Heart left ventricle (tissue), 16 donors: ENCODE measurements at regions not wholly inside any gene's neighbourhood (a gene's known extent, or its start where the extent isn't known, plus 50 kb on each side); places are given as distances from the start of the nearest gene placed in this dataset.
"Not testable (repeated sequence)": the region's sequence is repeated elsewhere in the genome, so short reads cannot be mapped to it uniquely, and the experiment has no call there.

Source experiments
- ATAC-seq, 4 donors: fragments of 200-7000 bp; cut with Tn5 transposase; one replicate each; pipeline ENCODE4 v1.9.1; 2020 to 2022; ENCODE audit warnings: moderate library complexity in 4 of 4, mild to moderate bottlenecking in 3 of 4, moderate number of reproducible peaks in 1 of 4
- DNase-seq, 5 donors: peaks; one replicate each; pipeline ENCODE4 v3.0.0-alpha.2; 2020
- H3K27ac ChIP-seq, 12 donors: fragments of 200-600 bp; sonication (generic) in 4 of 12; one replicate each; pipeline versions ENCODE4 v1.5.0 to v1.8.0; 2016 to 2022; ENCODE audit warnings: mild to moderate bottlenecking in 2 of 12
- H3K27me3 ChIP-seq, 9 donors: fragments of 200-600 bp; sonication (generic) in 2 of 9; one replicate each; pipeline versions ENCODE4 v1.5.1 to v1.8.0; 2016 to 2022; ENCODE audit warnings: mild to moderate bottlenecking in 3 of 9
- H3K36me3 ChIP-seq, 9 donors: fragments of 200-600 bp; sonication (generic) in 2 of 9; one replicate each; pipeline versions ENCODE4 v1.5.0 to v1.8.0; 2018 to 2022; ENCODE audit warnings: mild to moderate bottlenecking in 2 of 9
- H3K4me1 ChIP-seq, 12 donors: fragments of 200-600 bp; sonication (generic) in 4 of 12; one replicate each; pipeline versions ENCODE4 v1.5.0 to v1.8.0; 2016 to 2022; ENCODE audit warnings: mild to moderate bottlenecking in 3 of 12
- H3K4me3 ChIP-seq, 12 donors: fragments of 200-600 bp; sonication (generic) in 4 of 12; one replicate each; pipeline versions ENCODE4 v1.5.0 to v1.8.0; 2017 to 2022; ENCODE audit warnings: mild to moderate bottlenecking in 9 of 12, moderate library complexity in 4 of 12
- H3K9me3 ChIP-seq, 12 donors: fragments of 200-600 bp; sonication (generic) in 4 of 12; one replicate each; pipeline versions ENCODE4 v1.5.0 to v1.8.0; 2016 to 2022; ENCODE audit warnings: mild to moderate bottlenecking in 1 of 12
- POLR2A ChIP-seq, 2 donors: fragments of 450-650 bp; IDR thresholded peaks; one replicate each; pipeline ENCODE4 v1.6.1; 2017; ENCODE audit warnings: antibody characterized with exemption in 2 of 2, mild to moderate bottlenecking in 2 of 2, moderate library complexity in 2 of 2
- WGBS, 4 donors: extraction: QIAGEN DNeasy Blood & Tissue Kit in 2 of 4; methylation state at CpG; one replicate each; pipeline versions ENCODE4 v1.1.5 to v1.1.7; 2013 to 2018; 5-methylcytosine and 5-hydroxymethylcytosine counted together
- intact Hi-C, 10 donors: fragments of 100-400 bp; cut with DNase I; formaldehyde crosslinking; loops; one replicate each; pipeline versions ENCODE4 v1.11.1 to v1.14.2; 2022
- TF ChIP-seq, protein P1 (sequence below), 12 donors: fragments of 200-600 bp; sonication (generic) in 4 of 12; IDR thresholded peaks; one replicate each; pipeline versions ENCODE4 v1.5.0 to v1.8.0; 2018 to 2022; ENCODE audit warnings: antibody characterized with exemption in 12 of 12, mild to moderate bottlenecking in 5 of 12
- donor health status: ischemic (EF 13 %, LVEDD 7.1; RV severe dilation, severe dysfunction).
- donor health status: healthy with polysubstance abuse.
- donor health status: DM: no; HTN: yes; CAD: no.
- donor health status: DM: no; HTN: no; CAD: no.
- donor health status: ischemic (EF 25% LVEDD 6.9; RV normal size, moderate dysfunction).
- donor health status: ischemic (EF 25% LVEDD 5.7; RV mildly dilated, moderate dysfunction).
- donor health status: healthy.
- donor health status: DM: yes; HTN: yes; CAD: no.
- donor health status: ischemic (EF 35%, LVEDD 5.7; RV mildly dilated, moderate dysfunction).
- donor health status: nonischemic (EF 11% LVEDD 7.7; RV severe dilation, severe dysfunction).
- donor health status: DM: yes; HTN: yes; CAD: no.
- donor health status: PGD.
- donor health status: ischemic (EF 29% LVEDD 5.4; RV normal size, mild dysfunction).
- donor health status: nonischemic (EF 23%, LVEDD 6.1; RV moderate dilation, normal function).

DNA sequence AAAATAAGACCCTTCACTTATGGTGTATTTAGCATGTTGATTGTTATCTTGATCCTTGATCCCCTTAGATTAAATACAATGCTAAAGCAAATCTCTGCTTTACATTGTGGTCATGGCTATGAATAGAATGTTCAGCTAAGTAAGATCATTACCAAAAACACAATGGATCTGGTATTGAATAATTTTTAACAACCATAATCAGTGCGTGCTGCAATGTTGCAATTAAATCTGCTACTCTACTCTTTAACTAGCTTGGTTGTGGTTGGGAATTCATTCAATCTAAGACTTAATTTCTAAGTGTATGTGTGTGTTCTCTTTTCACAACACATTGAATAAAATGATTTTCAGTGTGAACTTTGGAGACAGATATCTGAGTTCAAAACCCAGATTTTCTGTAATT, 442.5 kb upstream of the ZNF804A start:
- Histone ChIP-seq H3K27ac (no peak overlapping the region), H3K27me3 (no peaks in the 10 kb centered on the region), H3K4me3 (no peak overlapping the region), H3K9me3 (peaks cover 0 to 11% (median 0%) of the 10 kb centered on the region in 12 donors), H3K4me1 (no peaks in the 10 kb centered on the region), H3K36me3 (no peaks in the 10 kb centered on the region)
- 84 to 96% (median 89%) methylated on average over 1 of the region's 1 CpG for WGBS, 4 donors
- TF ChIP-seq, protein P1, sequence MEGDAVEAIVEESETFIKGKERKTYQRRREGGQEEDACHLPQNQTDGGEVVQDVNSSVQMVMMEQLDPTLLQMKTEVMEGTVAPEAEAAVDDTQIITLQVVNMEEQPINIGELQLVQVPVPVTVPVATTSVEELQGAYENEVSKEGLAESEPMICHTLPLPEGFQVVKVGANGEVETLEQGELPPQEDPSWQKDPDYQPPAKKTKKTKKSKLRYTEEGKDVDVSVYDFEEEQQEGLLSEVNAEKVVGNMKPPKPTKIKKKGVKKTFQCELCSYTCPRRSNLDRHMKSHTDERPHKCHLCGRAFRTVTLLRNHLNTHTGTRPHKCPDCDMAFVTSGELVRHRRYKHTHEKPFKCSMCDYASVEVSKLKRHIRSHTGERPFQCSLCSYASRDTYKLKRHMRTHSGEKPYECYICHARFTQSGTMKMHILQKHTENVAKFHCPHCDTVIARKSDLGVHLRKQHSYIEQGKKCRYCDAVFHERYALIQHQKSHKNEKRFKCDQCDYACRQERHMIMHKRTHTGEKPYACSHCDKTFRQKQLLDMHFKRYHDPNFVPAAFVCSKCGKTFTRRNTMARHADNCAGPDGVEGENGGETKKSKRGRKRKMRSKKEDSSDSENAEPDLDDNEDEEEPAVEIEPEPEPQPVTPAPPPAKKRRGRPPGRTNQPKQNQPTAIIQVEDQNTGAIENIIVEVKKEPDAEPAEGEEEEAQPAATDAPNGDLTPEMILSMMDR (IDR thresholded peaks at IDR 0.05) = no peak
- no peak for TF ChIP-seq POLR2A (IDR thresholded peaks at IDR 0.05)
- intact Hi-C loops = no loop called here
- DNase-seq (no peak), ATAC-seq (no peak)

DNA sequence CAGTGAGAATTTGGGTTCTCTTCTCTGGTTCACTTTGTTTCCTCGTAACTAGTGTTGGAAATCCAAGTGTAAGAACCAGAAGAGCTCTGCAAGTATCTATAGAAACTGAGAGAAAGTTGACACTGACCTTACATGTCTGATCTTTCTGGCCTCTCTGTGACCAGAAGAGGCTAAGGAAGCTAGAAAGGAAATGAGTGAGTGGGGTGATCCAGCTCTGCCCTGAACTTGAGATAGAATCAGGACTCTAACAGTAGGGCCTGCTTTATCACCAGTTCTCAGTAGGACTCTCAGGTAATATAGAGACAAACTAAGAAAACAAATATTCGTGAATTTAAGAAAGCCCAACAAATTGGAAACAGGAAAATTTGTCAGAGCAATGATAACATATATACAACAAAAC, 441.2 kb upstream of the ZNF804A start:
- Histone ChIP-seq H3K36me3 (no peaks in the 10 kb centered on the region), H3K4me3 (no peak overlapping the region), H3K27me3 (no peaks in the 10 kb centered on the region), H3K9me3 (peaks cover 0 to 4% (median 0%) of the 10 kb centered on the region in 12 donors), H3K4me1 (no peaks in the 10 kb centered on the region), H3K27ac (no peak overlapping the region)
- DNase-seq (no peak), ATAC-seq (no peak)
- TF ChIP-seq, protein P1 (IDR thresholded peaks at IDR 0.05) = no peak
- TF ChIP-seq POLR2A (IDR thresholded peaks at IDR 0.05) = no peak
- WGBS, 4 donors = 23 to 32% (median 30%) methylated on average over 2 of the region's 2 CpGs
- intact Hi-C loops = no loop called here

DNA sequence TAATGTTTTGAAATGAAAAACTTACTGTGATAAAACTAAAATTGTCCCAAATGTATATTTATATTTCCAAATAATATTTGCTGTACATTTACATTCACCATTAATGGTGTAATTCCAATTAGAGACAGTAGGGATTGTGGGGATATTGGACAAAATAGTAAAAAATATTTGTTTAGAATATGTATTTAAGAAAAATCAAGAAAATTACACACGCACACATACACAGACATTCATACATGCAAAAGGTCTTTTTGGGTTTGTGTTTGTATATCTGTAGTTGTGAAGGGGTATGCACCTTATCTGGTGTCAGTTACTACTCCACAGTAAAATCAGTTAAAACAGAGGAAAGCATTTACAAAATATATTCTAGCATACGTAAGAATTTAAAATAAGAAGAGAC, 435.9 kb upstream of the ZNF804A start:
- no peak for DNase-seq
- Histone ChIP-seq H3K36me3 (no peaks in the 10 kb centered on the region), H3K9me3 (no peaks in the 10 kb centered on the region), H3K27ac (no peak overlapping the region), H3K4me1 (no peaks in the 10 kb centered on the region), H3K4me3 (no peak overlapping the region), H3K27me3 (no peaks in the 10 kb centered on the region)
- TF ChIP-seq POLR2A (IDR thresholded peaks at IDR 0.05) = no peak
- TF ChIP-seq, protein P1 (IDR thresholded peaks at IDR 0.05) = no peak
- no peak for ATAC-seq
- intact Hi-C loops = no loop called here
- WGBS, 4 donors = 75 to 85% (median 82%) methylated on average over 2 of the region's 2 CpGs

DNA sequence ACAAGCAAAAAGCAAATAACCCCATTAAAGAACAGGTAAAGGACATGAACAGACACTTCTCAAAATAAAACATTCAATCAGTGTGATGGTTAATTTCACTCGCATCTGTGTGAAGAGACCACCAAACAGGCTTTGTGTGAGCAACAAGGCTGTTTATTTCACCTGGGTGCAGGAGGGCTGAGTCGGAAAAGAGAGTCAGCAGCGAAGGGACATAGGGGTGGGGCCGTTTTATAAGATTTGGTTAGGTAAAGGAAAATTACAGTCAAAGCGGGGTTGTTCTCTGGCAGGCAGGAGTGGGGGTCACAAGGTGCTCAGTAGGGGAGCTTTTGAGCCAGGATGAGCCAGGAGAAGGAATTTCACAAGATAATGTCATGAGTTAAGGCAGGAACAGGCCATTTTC, 429.5 kb upstream of the ZNF804A start:
- H3K27ac ChIP-seq, H3K4me3 ChIP-seq, ATAC-seq, H3K9me3 ChIP-seq, DNase-seq, intact Hi-C loops, H3K36me3 ChIP-seq, H3K27me3 ChIP-seq, H3K4me1 ChIP-seq: not testable (repeated sequence)
- 67 to 74% (median 72%) methylated on average over 5 of the region's 5 CpGs for WGBS, 4 donors

DNA sequence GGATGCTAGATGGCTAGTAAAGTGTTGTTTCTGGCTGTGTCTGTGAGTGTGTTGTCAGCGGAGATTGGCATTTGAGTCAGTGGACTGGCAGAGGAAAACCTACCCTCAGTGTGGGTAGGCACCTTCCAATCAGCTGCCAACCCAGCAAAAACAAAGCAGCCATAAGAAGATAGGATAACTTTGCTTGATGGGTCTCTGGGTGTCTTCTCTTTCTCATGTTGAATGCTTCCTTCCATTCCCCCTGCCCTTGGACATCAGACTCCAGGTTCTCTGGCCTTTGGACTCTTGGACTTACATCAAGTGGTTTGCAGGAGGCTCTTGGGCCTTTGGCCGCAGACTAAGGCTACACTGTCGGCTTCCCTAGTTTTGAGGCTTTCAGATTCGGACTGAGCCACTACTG, 429.0 kb upstream of the ZNF804A start:
- Histone ChIP-seq H3K4me1 (no peaks in the 10 kb centered on the region), H3K36me3 (no peaks in the 10 kb centered on the region), H3K27ac (no peak overlapping the region), H3K27me3 (no peaks in the 10 kb centered on the region), H3K9me3 (peaks cover 0 to 4% (median 0%) of the 10 kb centered on the region in 12 donors), H3K4me3 (no peak overlapping the region)
- ATAC-seq (no peak), DNase-seq (no peak)
- 89 to 94% (median 90%) methylated on average over 4 of the region's 4 CpGs for WGBS, 4 donors
- intact Hi-C loops = no loop called here
- TF ChIP-seq, protein P1 (IDR thresholded peaks at IDR 0.05) = no peak
- no peak for TF ChIP-seq POLR2A (IDR thresholded peaks at IDR 0.05)
